ENCODE measurements at regions not wholly inside any gene's neighbourhood (a gene's known extent, or its start where the extent isn't known, plus 50 kb on each side); places are given as distances from the start of the nearest gene placed in this dataset.

DNA sequence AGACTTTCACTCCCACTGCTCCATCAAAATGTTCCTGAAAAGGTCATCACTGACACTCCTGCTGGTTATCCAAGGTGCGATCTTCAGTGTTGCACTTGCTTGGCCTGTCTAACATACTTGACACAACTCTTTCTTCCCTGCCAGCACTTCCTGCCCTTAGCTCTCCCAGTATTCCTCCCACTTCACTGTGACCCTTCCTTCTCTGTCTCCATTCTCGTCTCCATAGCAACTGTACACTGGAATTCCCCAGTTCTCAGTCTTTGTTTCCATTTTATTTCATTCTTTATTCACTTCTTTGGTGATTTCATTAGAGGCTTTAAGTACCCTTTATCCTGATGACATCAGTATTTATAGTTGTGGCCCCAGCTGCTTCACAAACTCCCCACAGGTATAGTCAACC lies 333.0 kb downstream of the IRS1 start:
- no peak for TF ChIP-seq POLR2A (IDR thresholded peaks at IDR 0.05; ENCODE audit: low read depth, low read length)
- TF ChIP-seq TAF1 (IDR thresholded peaks at IDR 0.05; ENCODE audit: borderline replicate concordance, low read depth, low read length): no peak

All from GM12892 (cell line).